GM21367 (cell line): ENCODE measurements at regions not wholly inside any gene's neighbourhood (a gene's known extent, or its start where the extent isn't known, plus 50 kb on each side); places are given as distances from the start of the nearest gene placed in this dataset.

ENCODE experiments used
- ATAC-seq: cut with Tn5 transposase; IDR thresholded peaks from one replicate; pipeline ENCODE4 v1.9.1; 2021; ENCODE audit not compliant: unreplicated experiment

DNA sequence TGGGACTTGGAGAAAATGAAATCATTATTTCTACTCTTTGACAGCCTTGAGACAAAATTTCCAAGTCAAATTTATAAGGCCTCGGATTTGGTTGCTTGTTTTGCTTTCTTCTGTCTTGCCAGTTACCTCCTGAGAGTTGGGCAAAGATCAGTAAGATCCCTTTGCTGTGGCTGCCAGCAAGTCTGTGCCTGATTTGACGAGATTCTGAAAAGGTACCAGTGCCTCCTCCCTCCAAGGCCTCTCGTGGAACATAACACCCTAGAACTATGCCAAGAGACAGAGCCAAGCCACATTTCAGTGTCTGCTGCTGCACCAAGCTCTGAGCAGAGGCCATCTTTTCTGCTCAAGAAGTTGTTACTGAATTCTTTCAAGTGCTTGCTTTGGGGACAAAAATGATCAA lies 61.0 kb downstream of the GTPBP8 start:
- no peak for ATAC-seq

DNA sequence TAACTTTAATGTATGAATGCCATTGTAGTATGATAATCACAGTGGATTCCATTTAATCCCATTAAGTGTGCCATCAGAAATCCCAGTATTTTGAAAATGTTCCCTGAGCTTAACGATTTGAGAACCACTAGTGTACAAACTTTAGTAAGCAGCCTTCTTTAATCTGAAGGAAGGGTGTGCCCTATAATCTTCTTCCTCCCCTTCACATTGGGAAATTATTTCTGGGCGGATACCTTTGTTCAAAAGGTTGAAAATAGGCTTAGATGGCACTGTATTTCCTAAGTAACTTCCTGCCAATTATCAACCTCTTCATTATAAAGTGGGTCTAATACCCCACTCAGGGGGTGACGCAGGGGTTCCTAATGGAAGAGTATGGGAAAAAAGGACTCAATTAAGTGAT lies 62.4 kb downstream of the GTPBP8 start:
- ATAC-seq: no peak

DNA sequence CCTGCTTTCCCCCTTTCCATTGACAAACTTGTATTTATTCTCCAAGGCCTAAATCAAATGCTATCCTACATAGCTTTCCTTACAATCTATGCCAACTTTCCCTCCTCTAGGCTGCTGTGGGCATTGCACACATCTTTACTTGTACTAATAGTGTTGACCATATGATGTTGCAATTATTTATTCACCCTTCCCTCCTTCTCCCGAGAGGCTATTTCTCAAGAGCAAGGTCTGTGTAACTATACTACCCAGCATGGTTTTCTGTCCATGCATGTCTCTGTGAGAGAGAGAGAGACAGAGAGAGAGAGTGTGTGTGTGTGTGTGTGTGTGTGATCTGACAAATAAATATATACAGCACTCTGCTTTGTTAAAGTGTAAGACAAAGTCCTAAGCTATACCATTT lies 63.8 kb downstream of the GTPBP8 start:
- ATAC-seq: no peak

DNA sequence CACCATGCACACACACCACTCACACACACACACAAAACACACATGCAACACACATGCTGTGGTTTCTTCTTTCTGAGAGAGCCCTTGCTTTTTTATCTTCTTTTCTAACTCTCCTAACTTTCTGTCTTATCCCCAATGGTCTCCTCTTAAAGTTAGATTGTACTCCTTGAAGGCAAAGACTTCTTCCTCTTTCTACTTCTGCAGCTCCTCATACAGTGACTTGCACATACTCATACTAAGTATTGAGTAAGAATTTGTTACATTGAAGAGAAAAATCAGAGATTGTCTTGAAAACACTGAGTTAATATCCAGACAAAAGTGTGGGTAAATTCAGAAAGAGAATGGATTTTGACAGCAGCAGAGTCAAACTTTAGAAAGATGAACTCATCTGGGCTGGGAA lies 64.4 kb downstream of the GTPBP8 start:
- ATAC-seq: no peak

DNA sequence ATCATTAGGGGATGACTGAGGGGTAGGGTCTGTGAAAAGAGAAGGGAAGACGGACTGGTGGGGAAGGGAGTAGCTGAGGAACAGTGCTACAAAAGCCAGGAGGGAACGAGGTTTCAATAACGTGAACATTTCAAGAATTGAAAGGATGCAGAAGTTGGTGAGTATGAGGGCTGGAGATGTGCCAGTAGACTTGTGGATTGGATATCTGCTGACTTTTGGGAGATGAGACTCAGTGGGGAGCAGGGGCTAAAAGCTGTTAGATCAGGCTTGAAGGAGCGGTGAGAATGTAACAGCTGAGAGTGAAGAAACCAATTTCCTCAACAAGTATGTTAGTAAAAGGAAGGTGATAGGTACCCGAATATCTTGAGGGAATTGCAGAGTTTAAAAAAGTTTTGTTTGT lies 65.2 kb downstream of the GTPBP8 start:
- no peak for ATAC-seq

DNA sequence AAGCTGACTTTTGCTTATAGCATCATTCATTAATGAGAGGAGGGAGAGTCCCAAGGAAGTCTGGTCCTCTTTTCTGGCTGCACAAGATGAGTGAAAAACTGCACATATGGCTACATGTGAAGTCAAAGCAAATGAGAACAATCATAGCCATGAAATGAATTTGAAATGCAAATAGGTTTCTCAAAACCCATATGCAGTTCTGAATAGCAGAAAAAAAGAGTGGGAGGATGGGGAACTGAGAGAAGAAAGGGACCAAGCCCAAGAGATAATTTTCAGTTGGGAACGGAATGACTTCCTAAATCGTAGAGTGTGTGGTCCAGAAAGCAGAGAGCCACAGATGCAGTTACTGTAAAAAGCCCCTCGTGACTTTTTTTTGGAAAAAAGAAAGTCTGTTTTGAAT lies 66.3 kb downstream of the GTPBP8 start:
- ATAC-seq: peak; percentile 86

DNA sequence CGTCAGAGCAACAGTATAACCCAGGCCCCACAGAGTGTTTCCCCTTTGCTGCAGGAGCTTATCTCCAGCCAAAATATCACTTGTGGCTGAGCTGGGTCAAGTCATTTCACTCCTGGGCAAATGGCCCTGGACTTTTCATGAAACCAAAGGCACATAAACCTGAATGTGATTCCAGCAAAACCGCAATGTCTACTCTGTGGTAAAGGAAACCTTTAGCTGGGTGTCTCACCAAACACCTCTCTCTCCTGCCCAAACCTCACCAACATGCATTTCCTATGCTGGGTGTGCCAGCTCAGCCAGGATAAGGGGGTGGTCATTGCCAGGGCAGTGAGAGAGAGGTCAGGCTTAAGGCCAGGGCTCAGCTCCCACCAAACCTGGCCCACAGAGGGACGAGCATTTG lies 67.4 kb downstream of the GTPBP8 start:
- ATAC-seq: no peak

DNA sequence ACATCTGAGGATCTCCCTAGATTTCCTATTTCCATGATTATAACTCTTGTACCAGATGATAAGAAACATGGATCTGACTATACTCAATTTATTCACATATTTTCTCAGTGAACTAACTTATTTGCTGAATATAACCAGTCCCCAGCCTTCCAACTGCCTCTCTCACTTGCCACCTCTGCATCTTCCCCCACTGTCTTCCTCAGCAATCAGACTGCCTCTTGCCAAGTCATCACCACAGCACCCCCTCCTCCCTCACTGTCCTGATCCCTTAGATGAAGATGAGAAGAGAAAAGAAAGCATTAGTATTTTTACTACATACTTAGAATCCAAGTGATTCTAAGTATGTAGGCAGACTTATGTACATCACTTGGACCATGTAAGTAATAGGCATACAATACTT lies 71.9 kb downstream of the GTPBP8 start:
- no peak for ATAC-seq

DNA sequence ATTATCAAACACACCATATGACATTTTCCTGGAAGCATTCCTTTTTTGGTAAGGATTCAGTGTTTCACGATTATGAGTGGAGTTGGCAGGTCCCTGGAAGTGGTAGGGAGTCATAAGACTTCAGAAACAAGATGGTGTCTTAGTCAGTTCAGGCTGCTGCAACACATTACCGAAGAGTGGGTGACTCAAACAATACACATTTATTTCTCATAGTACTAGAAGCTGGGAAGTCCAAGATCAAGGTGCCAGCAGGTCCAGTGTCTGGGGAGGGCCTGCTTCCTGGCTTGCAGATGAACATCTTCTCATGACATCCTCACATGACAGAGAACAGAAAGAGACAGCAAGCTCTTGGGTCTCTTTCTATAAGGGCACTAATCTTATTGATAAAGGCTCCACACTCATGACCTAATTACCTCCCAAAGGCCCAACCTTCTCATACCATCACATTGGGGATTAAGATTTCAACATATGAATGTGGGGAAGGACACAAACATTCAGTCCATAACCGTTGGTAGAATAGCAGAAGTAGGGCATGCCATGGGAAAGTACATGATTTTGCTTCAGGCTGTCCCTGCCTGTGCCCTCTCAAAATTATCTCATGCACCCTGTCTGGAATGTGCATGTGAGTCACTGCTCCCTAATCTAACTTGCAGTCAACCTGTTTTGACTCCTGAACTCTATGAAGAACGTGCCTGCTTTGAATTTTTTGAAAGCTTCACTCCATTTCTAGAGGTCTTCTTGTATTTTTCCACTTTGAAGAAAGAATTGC lies 72.5 kb downstream of the GTPBP8 start:
- no peak for ATAC-seq

DNA sequence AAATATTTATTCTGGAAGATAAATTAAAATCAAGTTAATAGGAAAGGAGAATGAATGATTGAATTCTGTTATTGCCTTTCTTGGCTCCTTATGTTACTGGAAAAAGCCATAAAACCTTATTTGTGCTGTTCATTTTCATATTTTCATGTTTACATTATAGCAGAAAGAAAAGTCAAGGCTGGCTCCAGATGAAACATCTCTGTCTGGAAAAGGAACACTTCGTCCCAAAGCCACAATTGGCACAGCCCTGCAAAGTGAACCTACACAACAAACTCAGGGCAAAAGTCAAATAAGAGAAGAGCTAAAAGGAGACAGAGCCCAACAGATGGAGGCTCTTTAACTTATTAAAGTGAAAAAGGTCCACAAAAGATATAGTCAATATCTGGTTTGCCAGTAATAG lies 73.4 kb downstream of the GTPBP8 start:
- ATAC-seq: no peak

DNA sequence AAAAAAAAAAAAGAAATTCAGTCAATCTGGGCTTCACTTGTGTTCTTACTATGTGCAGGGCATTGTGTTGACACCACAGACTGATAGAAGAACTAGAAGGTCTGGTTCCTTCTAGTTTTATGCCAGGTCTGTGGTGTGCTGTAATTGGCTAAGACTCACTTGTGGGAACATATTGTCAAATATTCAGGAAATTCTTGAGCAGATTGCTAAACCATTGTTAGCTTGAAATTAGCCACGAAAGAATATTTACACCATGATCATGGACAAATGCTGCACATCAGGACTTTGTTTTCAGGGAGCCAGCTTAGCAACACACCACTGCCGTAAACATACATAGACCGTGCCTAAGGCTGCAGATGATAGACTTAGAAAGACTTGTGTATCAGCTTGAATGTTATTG lies 74.6 kb downstream of the GTPBP8 start:
- no peak for ATAC-seq

DNA sequence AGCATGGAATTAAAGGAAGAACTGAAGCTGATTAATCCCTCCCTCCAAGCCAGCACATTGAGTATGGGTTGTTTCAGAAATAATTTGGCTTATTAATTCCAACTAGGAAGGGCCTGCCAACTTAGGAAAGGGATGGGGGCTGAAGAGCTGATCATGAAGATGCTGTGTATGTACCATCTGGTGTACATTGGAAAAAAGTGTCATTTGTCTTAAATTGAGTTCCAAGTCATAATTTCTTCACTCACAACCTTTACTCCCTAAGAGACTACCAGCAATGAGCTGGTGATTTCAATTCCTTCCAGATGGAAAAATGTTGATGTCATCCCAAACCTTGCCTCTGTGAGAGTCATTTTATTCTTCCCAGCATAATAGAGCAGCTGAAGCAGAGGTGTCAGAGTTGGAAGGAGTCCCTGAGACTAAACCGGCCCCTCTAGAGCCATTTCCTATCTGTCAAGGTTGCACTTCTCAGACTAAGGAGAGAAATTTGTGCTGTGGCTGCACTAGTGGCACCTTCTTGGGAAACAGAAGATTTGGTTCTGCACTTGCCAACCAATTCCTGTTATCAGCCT lies 79.4 kb downstream of the GTPBP8 start:
- no peak for ATAC-seq

DNA sequence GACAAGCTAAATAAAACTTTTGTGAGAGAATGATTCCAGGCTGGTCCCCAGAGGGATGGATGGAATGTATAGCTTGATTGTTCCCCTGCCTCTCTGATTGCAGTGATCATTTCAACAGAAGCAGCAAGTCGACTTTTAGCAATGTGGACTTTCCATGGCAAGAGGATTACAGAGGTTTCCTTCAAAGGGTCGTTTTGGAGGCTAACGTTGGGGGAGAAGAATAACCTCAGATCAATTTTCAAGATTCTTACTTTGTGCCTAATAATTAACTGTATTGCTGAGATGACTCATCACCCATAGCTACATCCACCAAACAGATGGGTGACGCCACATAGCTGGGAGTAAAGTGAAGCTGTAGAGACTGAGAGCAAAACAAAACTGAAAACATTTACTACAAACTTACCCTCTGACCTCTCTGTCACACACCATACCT lies 79.9 kb downstream of the GTPBP8 start:
- peak; percentile 62 for ATAC-seq

DNA sequence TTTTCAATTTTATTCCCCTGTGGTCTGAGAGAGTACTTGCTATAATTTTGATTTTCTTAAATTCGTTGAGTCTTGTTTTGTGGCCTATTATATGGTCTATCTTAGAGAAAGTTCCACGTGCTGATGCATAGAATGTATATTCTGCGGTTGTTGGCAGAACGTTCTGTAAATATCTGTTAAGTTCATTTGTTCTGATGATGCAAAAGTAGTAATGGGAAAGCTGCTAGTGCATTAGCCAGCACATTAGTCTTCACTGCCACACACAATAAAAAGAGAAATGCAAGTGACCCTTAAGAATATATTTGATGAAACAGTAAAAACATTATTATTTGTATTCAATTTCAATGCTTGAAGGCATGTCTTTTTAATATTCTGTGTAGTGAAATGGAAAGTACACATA lies 84.8 kb downstream of the GTPBP8 start:
- no peak for ATAC-seq

DNA sequence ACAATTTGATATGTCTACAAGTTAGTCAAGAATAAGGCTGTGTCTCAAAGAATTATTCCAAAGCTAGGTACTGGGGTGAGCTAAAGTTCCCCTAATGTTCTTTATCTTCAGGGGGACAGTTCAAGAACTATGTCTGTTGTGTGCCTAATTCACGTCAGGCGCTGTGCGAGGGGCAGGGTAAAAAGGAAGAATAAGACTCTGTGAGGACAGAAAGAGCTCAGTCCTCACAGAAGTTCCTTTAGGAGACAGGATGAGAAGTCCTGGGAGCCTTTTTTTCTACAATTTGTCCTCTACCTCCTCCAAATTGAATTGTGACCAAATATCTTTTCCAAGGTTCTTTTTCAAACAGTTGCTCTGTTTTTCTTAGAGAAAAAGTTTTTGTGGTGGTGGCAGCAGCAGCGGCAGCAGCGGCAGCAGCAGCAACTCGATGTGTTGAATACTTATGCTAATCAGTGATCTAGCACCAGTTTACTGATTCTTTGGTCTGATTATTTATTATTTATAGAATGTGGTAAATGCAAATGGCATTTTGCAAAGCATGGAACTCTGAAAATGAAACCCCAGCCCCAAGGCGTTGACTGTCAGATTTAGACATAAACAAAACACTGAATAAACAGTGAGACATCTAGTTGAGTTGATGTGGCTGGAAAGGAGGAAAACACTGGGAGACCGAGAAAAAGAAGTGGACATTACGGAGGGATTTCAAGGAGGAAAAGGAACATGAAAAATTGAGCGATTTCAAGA lies 88.6 kb downstream of the GTPBP8 start:
- ATAC-seq: peak; percentile 83

DNA sequence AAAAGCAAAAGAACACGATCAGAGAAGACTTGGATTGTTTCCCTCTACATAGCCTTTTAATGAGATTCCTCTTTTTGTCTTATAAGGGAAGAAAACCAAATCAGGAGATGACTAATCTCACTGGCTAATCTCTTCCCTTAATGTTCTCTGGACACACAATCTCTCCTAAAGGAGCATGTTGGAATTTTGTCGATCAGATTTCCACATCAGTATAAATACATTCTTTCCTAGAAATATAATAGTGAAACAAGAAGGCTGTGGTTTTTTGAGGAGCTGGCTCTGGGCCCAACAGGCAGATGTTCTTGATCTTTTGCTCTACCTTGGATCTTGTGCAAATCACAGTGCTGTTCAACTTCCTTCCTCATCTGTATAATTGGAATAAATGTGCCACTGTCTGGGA lies 94.0 kb downstream of the GTPBP8 start:
- no peak for ATAC-seq

DNA sequence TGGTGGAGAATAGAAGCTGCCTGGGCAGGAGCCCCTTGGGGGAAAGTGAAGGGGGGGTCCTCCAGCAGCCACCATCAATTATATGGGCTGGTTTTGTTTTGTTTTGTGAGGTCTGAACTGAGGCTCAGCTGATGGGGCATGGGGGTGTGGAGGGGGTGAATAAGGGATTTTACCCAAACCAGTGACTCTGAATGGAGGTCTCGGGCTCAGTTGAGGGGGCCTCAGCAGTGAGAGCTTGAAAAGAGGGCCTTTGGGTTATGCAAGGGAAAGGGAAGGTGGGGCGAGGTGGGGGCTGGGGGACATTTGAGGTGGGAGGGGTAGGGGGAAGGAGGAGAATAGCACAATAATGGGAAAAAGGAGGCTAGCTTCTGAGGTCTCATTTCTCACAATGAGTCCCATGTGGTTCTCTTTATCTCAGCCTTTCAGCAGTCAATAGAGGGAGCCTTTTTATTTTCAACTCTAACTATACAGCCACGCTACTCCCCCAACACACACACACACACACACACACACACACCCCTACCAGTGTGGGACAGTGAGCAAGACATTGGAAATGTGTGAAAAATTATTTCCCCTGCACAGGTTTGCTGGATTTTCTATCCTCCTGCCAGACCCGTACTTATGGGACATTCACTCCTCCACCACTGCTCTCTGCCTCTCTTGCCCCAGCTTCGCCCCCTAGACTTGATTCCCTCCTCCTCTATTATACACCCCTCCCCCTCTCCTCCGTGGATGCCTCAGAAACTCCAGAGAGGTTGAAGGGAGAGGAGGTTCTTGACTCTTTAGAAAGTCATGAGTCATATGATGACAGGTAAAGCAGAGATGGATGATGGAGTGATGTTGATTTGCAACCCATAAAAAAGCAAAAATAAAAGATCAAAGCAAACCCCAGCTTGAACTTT lies 96.0 kb downstream of the GTPBP8 start:
- no peak for ATAC-seq

DNA sequence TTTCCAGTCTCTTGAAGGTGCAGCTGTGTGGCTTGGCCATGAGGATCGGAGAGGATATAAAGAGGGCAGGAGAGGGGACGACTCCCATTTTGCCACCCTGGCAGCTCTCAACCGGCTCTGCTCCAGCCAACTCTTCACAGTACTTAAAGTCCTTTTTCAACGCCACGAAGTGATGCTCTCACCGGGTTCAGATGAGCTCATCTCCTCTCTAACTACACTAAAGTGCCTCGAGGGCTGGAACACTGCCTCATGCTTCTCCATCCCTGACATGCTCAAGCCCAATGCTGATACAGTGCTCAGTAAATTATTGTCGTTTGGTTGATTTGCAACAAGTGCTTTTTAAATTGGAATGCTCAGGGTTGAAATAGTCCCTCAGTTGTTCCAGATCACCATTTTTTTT lies 97.8 kb downstream of the GTPBP8 start:
- ATAC-seq: no peak

DNA sequence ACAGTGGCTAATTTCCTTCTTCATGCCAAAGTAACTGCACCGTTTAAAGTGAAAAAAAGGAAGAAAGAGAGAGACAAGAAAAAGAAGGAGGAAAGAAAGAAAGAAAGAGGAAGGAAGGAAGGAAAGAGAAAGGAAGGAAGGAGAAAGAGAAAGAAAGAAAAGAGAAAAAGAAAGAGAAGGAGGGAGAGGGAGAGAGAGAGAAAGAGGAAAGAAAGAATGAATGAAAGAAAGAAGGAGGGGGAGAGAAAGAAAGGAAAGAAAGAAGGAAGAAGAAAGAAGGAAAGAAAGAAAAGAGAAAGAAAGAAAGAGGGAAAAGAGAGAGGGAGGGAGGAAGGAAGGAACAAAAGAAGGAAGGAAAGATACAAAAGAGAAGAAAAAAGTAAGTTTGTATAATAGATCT lies 100.6 kb downstream of the GTPBP8 start:
- no peak for ATAC-seq

DNA sequence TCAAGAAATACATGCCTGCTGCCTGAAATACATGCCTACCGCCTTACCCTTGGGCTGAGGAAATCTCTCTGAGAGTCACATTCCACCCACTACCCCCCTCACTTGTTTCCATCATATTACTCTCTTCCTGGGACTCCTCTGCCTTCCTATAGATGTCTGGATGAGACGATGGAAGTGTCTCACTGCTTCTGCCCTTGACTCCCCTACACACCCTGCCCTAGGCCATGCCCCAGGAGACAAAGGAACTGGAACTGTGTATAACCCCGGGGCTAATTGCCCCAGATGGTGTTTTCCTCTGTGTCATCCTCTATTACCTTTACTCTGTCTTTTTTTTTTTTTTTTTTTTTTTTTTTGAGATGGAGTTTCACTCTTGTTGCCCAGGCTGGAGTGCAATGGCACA lies 102.0 kb downstream of the GTPBP8 start:
- ATAC-seq: no peak
